Activated CD4-positive, alpha-beta memory T cell treated with anti-CD3 and anti-CD28 coated beads for 36 hours (primary cell): ENCODE measurements at regions not wholly inside any gene's neighbourhood (a gene's known extent, or its start where the extent isn't known, plus 50 kb on each side); places are given as distances from the start of the nearest gene placed in this dataset.
A peak's percentile ranks its signal among the peaks of the same experiment; 100 is the strongest.
"Not testable (repeated sequence)": the region's sequence is repeated elsewhere in the genome, so short reads cannot be mapped to it uniquely, and the experiment has no call there.

Source experiments
- CTCF ChIA-PET: fragments of 350-600 bp; sonication (Branson Sonifier 250); formaldehyde crosslinking; loops from one replicate; lab custom pipeline; 2021; ENCODE audit warnings: antibody characterized with exemption, inconsistent platforms; lab: Charles Lee
- POLR2A ChIA-PET: fragments of 350-600 bp; sonication (Branson Sonifier 250); formaldehyde crosslinking; loops from one replicate; lab custom pipeline; 2021; ENCODE audit warnings: antibody characterized with exemption; lab: Charles Lee
- DNase-seq: peaks from one replicate; pipeline ENCODE4 v3.0.0-alpha.2; 2020
- H3K27ac Mint-ChIP-seq: one replicate; pipeline ENCODE4 v1.8.0; 2021; ENCODE audit warnings: mixed read lengths
- H3K27me3 Mint-ChIP-seq: one replicate; pipeline ENCODE4 v1.8.0; 2021; ENCODE audit warnings: mixed read lengths
- H3K36me3 Mint-ChIP-seq: one replicate; pipeline ENCODE4 v1.8.0; 2021; ENCODE audit warnings: mixed read lengths
- H3K4me1 Mint-ChIP-seq: one replicate; pipeline ENCODE4 v1.8.0; 2021; ENCODE audit warnings: low read depth, mixed read lengths
- H3K4me3 Mint-ChIP-seq: one replicate; pipeline ENCODE4 v1.8.0; 2021; ENCODE audit warnings: mild to moderate bottlenecking, mixed read lengths
- H3K9me3 Mint-ChIP-seq: one replicate; pipeline ENCODE4 v1.8.0; 2021; ENCODE audit warnings: mixed read lengths
- intact Hi-C: fragments of 100-400 bp; cut with micrococcal nuclease; formaldehyde crosslinking; loops from one replicate; pipeline ENCODE4 v1.15.1; 2023

DNA sequence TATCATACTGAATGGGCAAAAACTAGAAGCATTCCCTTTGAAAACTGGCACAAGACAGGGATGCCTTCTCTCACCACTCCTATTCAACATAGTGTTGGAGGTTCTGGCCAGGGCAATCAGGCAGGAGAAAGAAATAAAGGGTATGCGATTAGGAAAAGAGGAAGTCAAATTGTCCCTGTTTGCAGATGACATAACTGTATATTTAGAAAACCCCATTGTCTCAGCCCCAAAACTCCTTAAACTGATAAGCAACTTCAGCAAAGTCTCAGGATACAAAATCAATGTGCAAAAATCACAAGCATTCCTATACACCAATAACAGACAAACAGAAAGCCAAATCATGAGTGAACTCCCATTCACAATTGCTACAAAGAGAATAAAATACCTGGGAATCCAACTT, 52.5 kb upstream of the CCDC71L start:
- H3K36me3 Mint-ChIP-seq, intact Hi-C loops, POLR2A ChIA-PET, H3K4me1 Mint-ChIP-seq, H3K27me3 Mint-ChIP-seq, H3K4me3 Mint-ChIP-seq, CTCF ChIA-PET, DNase-seq, H3K27ac Mint-ChIP-seq: not testable (repeated sequence)
- H3K9me3 Mint-ChIP-seq: peaks cover 10% of the 10 kb centered on the region

DNA sequence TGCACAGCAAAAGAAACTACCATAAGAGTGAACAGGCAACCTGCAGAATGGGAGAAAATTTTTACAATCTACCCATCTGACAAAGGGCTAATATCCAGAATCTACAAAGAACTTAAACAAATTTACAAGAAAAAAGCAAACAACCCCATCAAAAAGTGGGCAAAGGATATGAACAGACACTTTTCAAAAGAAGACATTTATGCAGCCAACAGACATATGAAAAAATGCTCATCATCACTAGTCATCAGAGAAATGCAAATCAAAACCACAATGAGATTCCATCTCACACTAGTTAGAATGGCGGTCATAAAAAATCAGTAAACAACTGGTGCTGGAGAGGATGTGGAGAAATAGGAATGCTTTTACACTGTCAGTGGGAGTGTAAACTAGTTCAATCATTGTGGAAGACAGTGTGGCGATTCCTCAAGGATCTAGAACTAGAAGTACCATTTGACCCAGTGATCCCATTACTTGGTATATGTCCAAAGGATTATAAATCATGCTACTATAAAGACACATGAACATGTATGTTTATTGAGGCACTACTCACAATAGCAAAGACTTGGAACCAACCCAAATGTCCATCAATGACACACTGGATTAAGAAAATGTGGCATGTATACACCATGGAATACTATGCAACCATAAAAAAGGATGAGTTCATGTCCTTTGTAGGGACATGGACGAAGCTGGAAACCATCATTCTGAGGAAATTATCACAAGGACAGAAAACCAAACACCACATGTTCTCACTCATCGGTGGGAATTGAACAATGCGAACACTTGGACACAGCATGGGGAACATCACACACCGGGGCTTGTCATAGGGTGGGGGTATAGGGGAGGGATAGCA, 53.9 kb upstream of the CCDC71L start:
- H3K4me1 Mint-ChIP-seq, H3K27ac Mint-ChIP-seq, intact Hi-C loops, POLR2A ChIA-PET, H3K9me3 Mint-ChIP-seq, H3K4me3 Mint-ChIP-seq, H3K36me3 Mint-ChIP-seq, DNase-seq, H3K27me3 Mint-ChIP-seq: not testable (repeated sequence)
- CTCF ChIA-PET: interaction anchor here (6.5 kb wide), 1 partner anchor 55 kb away, joined by 39 read pairs; the partner anchor contains the start of gene CCDC71L

DNA sequence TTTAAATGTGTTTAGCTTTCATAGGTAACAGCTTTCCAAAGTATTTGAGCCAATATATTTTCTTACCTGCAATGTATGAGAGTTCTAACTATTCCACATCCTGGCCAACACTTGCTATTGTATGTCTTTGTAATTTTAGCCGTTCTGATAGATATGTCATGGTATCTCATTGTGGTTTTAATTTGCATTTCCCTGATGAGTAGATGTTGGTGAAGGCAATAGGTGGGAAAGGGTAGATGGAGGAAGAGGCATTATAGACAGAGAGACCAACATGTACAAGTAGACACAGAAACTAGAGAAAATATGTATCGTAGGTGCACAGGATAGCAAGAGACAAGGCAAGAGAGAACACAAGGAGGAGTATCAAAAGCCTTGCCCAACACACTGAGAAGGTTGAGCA, 54.8 kb upstream of the CCDC71L start:
- H3K36me3 Mint-ChIP-seq: peaks cover 7% of the 10 kb centered on the region
- DNase-seq: no peak
- H3K27me3 Mint-ChIP-seq: no peaks in the 10 kb centered on the region
- H3K9me3 Mint-ChIP-seq: peaks cover 9% of the 10 kb centered on the region
- POLR2A ChIA-PET: interaction anchor here (0.6 kb wide), 1 partner anchor 1515 kb away, joined by 3 read pairs; no protein-coding TSS in a partner anchor
- CTCF ChIA-PET: interaction anchor here (6.5 kb wide), 1 partner anchor 55 kb away, joined by 39 read pairs; the partner anchor contains the start of gene CCDC71L
- no peak overlapping the region for H3K4me3 Mint-ChIP-seq
- intact Hi-C loops: no loop called here
- peaks cover 10% of the 10 kb centered on the region for H3K4me1 Mint-ChIP-seq
- no peak overlapping the region for H3K27ac Mint-ChIP-seq

DNA sequence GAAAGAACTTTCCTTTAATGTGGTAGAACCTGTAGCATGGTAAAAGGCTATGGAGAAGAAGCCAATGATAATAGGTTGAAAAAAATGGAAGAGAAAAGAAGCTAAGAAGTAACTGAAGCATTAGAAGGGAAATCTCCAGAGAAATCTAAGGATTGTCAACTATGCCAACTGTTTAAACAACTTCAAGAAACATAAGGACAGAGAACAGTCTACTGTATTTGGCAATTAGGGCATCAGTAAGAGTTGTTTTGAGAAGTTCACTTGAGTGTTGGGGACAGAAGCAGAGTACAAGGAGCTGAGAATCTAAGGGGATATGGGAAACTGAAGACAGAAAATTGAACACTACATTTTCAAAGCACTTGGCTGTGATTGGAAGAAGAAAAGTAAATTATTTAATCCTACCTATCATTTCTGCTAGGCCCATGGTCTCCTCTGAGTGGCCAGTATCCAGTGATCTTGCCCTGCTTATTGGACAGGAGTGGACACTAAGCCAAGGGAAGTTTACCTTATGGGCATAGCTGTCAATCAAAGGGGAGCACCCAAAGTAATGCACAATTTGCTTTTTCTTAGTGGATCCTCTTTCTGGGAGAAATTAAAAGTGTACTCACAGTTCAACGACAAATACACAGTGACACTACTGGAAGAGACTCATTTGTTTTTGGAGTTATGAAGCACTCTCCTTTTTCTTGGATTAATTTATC, 56.4 kb upstream of the CCDC71L start:
- DNase-seq: no peak
- Mint-ChIP-seq H3K27ac (no peak overlapping the region), H3K4me3 (no peak overlapping the region), H3K36me3 (peaks cover 7% of the 10 kb centered on the region), H3K4me1 (peaks cover 10% of the 10 kb centered on the region), H3K9me3 (peaks cover 9% of the 10 kb centered on the region), H3K27me3 (no peaks in the 10 kb centered on the region)
- intact Hi-C loops: no loop called here
- ChIA-PET POLR2A (interaction anchor here (0.9 to 1.6 kb wide), 5 partner anchors 38 to 452 kb away, joined by 3 to 5 read pairs (median 3); partner anchors contain the start of gene NAMPT), CTCF (interaction anchor here (0.6 to 6.5 kb wide), 3 partner anchors 19 to 175 kb away, joined by 3 to 39 read pairs (median 17); partner anchors contain the start of gene CCDC71L)

DNA sequence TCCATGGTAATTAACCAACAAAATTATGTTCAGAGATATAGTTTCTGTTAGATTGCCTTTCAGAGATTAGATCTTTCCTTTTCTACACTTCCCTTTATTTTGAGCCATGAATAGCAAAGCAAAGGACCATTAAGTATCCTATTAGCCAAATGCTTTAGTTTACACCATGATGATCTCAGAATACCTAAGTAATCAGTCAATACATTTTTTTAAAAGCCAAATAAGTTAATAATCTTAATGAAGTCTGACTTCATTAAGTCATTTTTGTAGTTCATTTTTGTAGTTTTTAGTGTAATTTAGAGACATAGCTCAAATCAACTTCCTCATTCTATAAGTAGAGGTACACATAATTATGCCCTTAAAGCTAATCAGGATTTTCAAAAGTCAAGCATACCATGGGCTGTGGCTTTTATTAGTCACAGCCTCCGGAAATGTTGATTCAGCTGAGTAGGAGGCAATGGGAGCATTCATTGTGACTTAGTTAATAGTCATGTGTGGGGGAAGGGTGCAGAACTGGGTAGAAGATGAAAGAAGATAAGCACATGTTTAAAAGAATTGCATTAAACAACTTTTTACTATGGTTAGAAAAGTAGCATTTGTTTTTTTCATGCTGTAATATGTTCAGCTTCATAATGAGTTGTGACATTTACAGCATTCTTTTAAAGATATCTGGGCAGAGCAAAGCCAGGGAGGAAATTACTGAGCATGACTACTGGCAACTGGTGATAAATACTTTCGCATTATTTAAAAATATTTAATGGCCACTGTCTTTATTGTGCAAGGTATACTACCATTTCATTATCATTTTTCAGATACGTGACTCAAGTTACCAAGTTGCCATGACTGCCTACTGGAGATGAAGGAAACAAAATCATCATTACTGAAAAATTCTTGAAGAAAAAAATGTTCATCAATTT, 57.3 kb upstream of the CCDC71L start:
- peaks cover 9% of the 10 kb centered on the region for H3K36me3 Mint-ChIP-seq
- no peak overlapping the region for H3K4me3 Mint-ChIP-seq
- no peaks in the 10 kb centered on the region for H3K27me3 Mint-ChIP-seq
- H3K4me1 Mint-ChIP-seq: peaks cover 12% of the 10 kb centered on the region
- intact Hi-C loops: loop anchor here (1.0 to 2.0 kb wide), 10 partner anchors 18 to 450 kb away; partner anchors contain the start of genes CCDC71L and PIK3CG
- peak; percentile 90 for DNase-seq
- POLR2A ChIA-PET: interaction anchor here (0.9 to 1.6 kb wide), 5 partner anchors 39 to 451 kb away, joined by 3 to 5 read pairs (median 3); partner anchors contain the start of gene NAMPT
- CTCF ChIA-PET: interaction anchor here (0.6 to 6.5 kb wide), 4 partner anchors 18 to 1018 kb away, joined by 3 to 39 read pairs (median 10); partner anchors contain the start of gene CCDC71L
- no peak overlapping the region for H3K27ac Mint-ChIP-seq
- peaks cover 9% of the 10 kb centered on the region for H3K9me3 Mint-ChIP-seq

DNA sequence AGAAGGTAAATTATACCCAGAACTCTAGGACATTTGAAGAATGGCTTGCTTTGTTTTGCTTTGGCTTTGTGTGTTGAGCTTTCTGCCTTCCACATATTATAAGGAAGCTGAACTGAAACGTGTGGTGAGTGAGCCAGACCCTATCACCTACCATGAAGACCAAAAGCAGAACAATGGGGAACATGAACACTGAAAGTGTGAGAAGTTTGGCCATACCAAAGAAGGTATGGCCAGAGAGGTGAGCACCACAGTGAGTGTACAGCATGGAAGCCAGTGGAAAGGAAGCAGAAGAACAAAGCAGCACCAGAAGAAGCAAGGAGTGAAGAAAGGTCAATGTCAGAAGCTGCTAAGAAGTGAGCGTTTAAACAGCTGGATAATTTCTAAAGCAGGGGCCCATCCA, 59.7 kb upstream of the CCDC71L start:
- Mint-ChIP-seq H3K27ac (no peak overlapping the region), H3K36me3 (peaks cover 2% of the 10 kb centered on the region), H3K9me3 (no peaks in the 10 kb centered on the region), H3K4me3 (no peak overlapping the region), H3K4me1 (peaks cover 22% of the 10 kb centered on the region), H3K27me3 (no peaks in the 10 kb centered on the region)
- POLR2A ChIA-PET: no interaction called here
- intact Hi-C loops: no loop called here
- DNase-seq: no peak
- CTCF ChIA-PET: interaction anchor here (1.3 to 6.5 kb wide), 3 partner anchors 10 to 60 kb away, joined by 3 to 39 read pairs (median 16); partner anchors contain the start of gene CCDC71L

DNA sequence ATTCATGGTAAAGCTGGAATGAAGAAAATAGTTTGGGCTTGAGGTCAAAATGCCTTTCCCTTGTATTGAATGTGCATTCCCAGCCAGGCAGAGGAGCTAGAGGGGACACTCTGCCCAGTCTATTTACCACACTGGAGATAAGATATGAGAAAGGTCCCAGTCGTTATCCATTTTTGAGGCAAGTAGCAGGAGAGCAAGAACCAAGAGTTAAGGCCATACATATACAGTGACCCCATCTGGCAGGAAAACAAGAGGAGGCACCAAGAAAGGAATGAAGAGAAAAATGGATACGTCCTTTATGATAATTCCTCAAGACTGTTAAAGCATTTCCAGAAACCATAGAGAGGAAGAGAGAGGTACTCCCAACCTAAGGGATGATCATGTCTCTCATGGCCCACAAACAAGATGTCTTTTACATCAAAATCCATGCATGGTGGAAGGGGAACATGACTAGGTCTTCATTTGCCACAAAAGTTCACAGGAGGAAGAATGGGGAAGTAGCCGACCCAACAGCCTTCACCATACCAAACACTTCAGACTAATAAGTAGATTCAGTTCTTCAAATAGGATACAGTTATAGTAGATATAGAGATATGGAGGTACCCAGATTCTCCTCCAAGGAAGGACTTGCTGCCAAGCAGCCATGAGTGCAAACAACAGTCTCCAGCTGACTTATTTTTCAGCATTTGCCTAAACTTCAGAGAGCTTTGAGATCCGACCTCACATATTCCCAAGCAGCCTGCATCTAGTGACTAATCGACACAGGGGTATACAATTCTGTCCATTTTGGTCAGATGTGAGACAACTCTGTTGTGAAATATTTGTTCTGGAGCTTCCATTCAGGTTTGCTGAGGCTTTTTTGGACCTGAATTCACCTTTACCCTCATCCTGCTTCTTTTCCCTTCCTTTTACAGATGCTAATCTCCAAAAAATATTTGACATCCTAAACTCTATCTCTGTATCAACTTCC, 61.1 kb upstream of the CCDC71L start:
- peaks cover 22% of the 10 kb centered on the region for H3K4me1 Mint-ChIP-seq
- no peak overlapping the region for H3K27ac Mint-ChIP-seq
- peaks cover 2% of the 10 kb centered on the region for H3K9me3 Mint-ChIP-seq
- DNase-seq: no peak
- CTCF ChIA-PET: interaction anchor here (0.9 to 2.3 kb wide), 2 partner anchors 14 to 64 kb away, joined by 3 to 16 read pairs; no protein-coding TSS in a partner anchor
- no peaks in the 10 kb centered on the region for H3K27me3 Mint-ChIP-seq
- intact Hi-C loops: no loop called here
- POLR2A ChIA-PET: no interaction called here
- H3K36me3 Mint-ChIP-seq: peaks cover 4% of the 10 kb centered on the region
- H3K4me3 Mint-ChIP-seq: peak overlapping the region; percentile 34

DNA sequence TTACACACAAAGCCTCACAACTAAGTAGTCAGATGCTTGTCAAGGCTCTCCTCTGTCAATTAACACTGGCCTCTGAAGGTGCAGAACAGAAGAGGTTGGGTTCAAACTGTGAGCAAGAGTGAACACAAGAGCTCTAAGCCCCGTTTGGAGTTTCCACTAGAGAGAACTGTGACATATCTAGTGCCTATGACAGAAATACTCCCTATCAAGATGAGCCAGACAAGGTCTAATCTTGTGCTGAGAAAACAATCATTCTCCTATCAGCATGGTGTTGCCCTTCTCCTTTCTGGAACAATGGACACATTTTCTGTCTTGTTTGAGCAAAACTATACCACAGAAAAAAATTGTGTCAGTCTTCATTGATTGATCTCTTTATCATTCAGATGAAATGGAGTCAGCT, 62.4 kb upstream of the CCDC71L start:
- H3K27me3 Mint-ChIP-seq: no peaks in the 10 kb centered on the region
- intact Hi-C loops: no loop called here
- H3K9me3 Mint-ChIP-seq: peaks cover 2% of the 10 kb centered on the region
- ChIA-PET CTCF (no interaction called here), POLR2A (interaction anchor here (0.6 kb wide), 1 partner anchor 685 kb away, joined by 3 read pairs; no protein-coding TSS in a partner anchor)
- H3K4me1 Mint-ChIP-seq: peaks cover 22% of the 10 kb centered on the region
- peak overlapping the region; percentile 45 for H3K4me3 Mint-ChIP-seq
- peak overlapping the region; percentile 77 for H3K27ac Mint-ChIP-seq
- DNase-seq: no peak
- H3K36me3 Mint-ChIP-seq: peaks cover 4% of the 10 kb centered on the region

DNA sequence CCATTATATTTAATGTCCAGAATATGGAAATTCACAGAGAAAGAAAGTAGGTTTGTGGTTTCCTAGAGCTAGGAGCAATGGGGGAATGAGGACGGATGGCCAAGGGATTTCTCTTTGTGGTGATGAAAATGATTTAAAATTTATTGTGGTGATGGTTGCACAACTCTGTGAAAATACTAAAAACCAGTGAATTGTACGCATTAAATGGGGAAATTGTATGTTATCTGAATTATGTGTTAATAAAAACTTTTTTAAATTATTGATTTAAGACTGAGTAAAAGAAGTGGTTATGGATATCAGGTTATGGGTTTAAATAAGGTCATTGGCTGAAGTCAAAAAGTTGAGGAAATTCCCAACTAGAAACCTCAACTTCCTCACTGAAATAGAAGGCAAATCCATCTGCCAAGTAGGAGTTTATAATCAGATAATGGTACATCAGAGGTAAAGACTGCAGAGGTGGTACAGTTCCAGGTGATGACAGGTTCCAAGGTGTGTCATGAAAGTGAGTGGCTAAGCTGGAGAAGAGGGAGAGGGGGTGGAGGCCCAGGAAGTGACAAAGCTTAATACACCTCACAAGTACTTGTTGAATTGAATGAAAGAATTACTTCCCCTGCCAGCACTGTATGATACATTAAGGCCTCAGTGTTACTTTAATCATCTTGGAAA, 68.9 kb upstream of the CCDC71L start:
- intact Hi-C loops: loop anchor here (10.0 kb wide), 1 partner anchor 445 kb away; the partner anchor contains the start of gene NAMPT
- Mint-ChIP-seq H3K27me3 (no peaks in the 10 kb centered on the region), H3K4me3 (no peak overlapping the region), H3K9me3 (peaks cover 2% of the 10 kb centered on the region), H3K4me1 (peaks cover 44% of the 10 kb centered on the region), H3K27ac (peak overlapping the region; percentile 31), H3K36me3 (peaks cover 2% of the 10 kb centered on the region)
- ChIA-PET POLR2A (interaction anchor here (0.6 kb wide), 1 partner anchor 307 kb away, joined by 4 read pairs; no protein-coding TSS in a partner anchor), CTCF (interaction anchor here (1.2 to 8.2 kb wide), 3 partner anchors 21 to 68 kb away, joined by 3 to 268 read pairs (median 4); partner anchors contain the start of gene CCDC71L)
- DNase-seq: peak; percentile 49

DNA sequence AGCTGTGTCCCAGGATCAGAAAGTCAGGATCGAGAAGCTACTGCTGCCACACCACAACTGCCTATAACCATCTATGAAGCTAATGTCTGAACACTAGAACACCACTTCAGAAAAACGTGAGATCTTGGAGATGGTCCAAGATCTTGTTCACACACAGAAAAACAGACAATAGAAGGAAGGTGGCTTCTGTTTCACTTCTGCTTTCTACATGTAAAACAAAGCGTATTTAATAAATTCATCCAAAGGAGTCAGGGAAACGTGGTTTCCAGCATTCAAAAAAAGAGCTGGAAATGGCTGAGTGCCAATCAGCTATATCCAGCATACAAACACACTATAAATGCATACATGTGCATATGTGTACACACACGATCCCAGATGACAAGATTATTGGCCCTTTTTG, 70.2 kb upstream of the CCDC71L start:
- H3K4me3 Mint-ChIP-seq: no peak overlapping the region
- no peak overlapping the region for H3K27ac Mint-ChIP-seq
- intact Hi-C loops: loop anchor here (10.0 kb wide), 1 partner anchor 446 kb away; the partner anchor contains the start of gene NAMPT
- POLR2A ChIA-PET: no interaction called here
- H3K36me3 Mint-ChIP-seq: no peaks in the 10 kb centered on the region
- DNase-seq: no peak
- no peaks in the 10 kb centered on the region for H3K27me3 Mint-ChIP-seq
- H3K4me1 Mint-ChIP-seq: peaks cover 55% of the 10 kb centered on the region
- no peaks in the 10 kb centered on the region for H3K9me3 Mint-ChIP-seq
- CTCF ChIA-PET: interaction anchor here (1.0 to 8.2 kb wide), 5 partner anchors 11 to 189 kb away, joined by 3 to 268 read pairs (median 4); partner anchors contain the start of gene CCDC71L
